ENCODE measurements at regions not wholly inside any gene's neighbourhood (a gene's known extent, or its start where the extent isn't known, plus 50 kb on each side); places are given as distances from the start of the nearest gene placed in this dataset.

GRCh38 chr5:133854554-133854953 lies 113.9 kb downstream of the C5orf15 start:
- no peak for DNase-seq (ENCODE audit: low read depth, low spot score)

- DNase-seq (ENCODE audit: low read depth, low spot score) = no peak
Measured at GRCh38 chr5:133853646-133854365, 114.6 kb downstream of the C5orf15 start.

- DNase-seq (ENCODE audit: low read depth, low spot score) = no peak
Measured at GRCh38 chr5:133851521-133851920, 116.9 kb downstream of the C5orf15 start.

GRCh38 chr5:133850811-133851210 lies 117.6 kb downstream of the C5orf15 start:
- no peak for DNase-seq (ENCODE audit: low read depth, low spot score)

GRCh38 chr5:133849116-133849515 lies 119.3 kb downstream of the C5orf15 start:
- no peak for DNase-seq (ENCODE audit: low read depth, low spot score)

GRCh38 chr5:133848341-133848811 lies 120.0 kb downstream of the C5orf15 start:
- no peak for DNase-seq (ENCODE audit: low read depth, low spot score)

GRCh38 chr5:133847886-133848285 lies 120.5 kb downstream of the C5orf15 start:
- no peak for DNase-seq (ENCODE audit: low read depth, low spot score)

GRCh38 chr5:133847301-133847700 lies 121.1 kb downstream of the C5orf15 start:
- DNase-seq (ENCODE audit: low read depth, low spot score) = no peak

GRCh38 chr5:133846478-133847226 lies 121.8 kb downstream of the C5orf15 start:
- DNase-seq (ENCODE audit: low read depth, low spot score) = no peak

- no peak for DNase-seq (ENCODE audit: low read depth, low spot score)
Measured at GRCh38 chr5:133845271-133845670, 123.2 kb downstream of the C5orf15 start.

GRCh38 chr5:133844836-133845235 lies 123.6 kb downstream of the C5orf15 start:
- DNase-seq (ENCODE audit: low read depth, low spot score) = no peak

GRCh38 chr5:133843911-133844310 lies 124.5 kb downstream of the C5orf15 start:
- DNase-seq (ENCODE audit: low read depth, low spot score) = no peak

GRCh38 chr5:133842846-133843611 lies 125.4 kb downstream of the C5orf15 start:
- DNase-seq (ENCODE audit: low read depth, low spot score) = no peak

GRCh38 chr5:133841831-133842750 lies 126.3 kb downstream of the C5orf15 start:
- DNase-seq (ENCODE audit: low read depth, low spot score) = no peak

GRCh38 chr5:133840168-133840567 lies 128.3 kb downstream of the C5orf15 start:
- DNase-seq (ENCODE audit: low read depth, low spot score) = no peak

- DNase-seq (ENCODE audit: low read depth, low spot score) = no peak
Measured at GRCh38 chr5:133839721-133840120, 128.7 kb downstream of the C5orf15 start.

GRCh38 chr5:133839090-133839489 lies 129.3 kb downstream of the C5orf15 start:
- no peak for DNase-seq (ENCODE audit: low read depth, low spot score)

GRCh38 chr5:133838286-133838685 lies 130.1 kb downstream of the C5orf15 start:
- DNase-seq (ENCODE audit: low read depth, low spot score) = no peak

- no peak for DNase-seq (ENCODE audit: low read depth, low spot score)
Measured at GRCh38 chr5:133831491-133832224, 136.8 kb downstream of the C5orf15 start.

- no peak for DNase-seq (ENCODE audit: low read depth, low spot score)
Measured at GRCh38 chr5:133830911-133831310, 137.5 kb downstream of the C5orf15 start.
